HG03280 (cell line): ENCODE measurements at regions not wholly inside any gene's neighbourhood (a gene's known extent, or its start where the extent isn't known, plus 50 kb on each side); places are given as distances from the start of the nearest gene placed in this dataset.

Source experiments
- ATAC-seq: cut with Tn5 transposase; IDR thresholded peaks from one replicate; pipeline ENCODE4 v1.9.1; 2021; ENCODE audit warnings: mild to moderate bottlenecking, moderate library complexity; ENCODE audit not compliant: unreplicated experiment

- ATAC-seq = no peak
Measured at GRCh38 chr17:77867976-77868713, 90.4 kb upstream of the TNRC6C start.

GRCh38 chr17:77869041-77869599 lies 89.4 kb upstream of the TNRC6C start:
- ATAC-seq = no peak

GRCh38 chr17:77869665-77870132 lies 88.8 kb upstream of the TNRC6C start:
- peak; percentile 88 for ATAC-seq

- ATAC-seq = no peak
Measured at GRCh38 chr17:77872199-77872598, 86.3 kb upstream of the TNRC6C start.

- ATAC-seq = no peak
Measured at GRCh38 chr17:77872714-77873499, 85.6 kb upstream of the TNRC6C start.

- ATAC-seq = no peak
Measured at GRCh38 chr17:77873500-77874302, 84.8 kb upstream of the TNRC6C start.

GRCh38 chr17:77874303-77875050 lies 84.0 kb upstream of the TNRC6C start:
- no peak for ATAC-seq

- ATAC-seq = no peak
Measured at GRCh38 chr17:77875051-77875780, 83.3 kb upstream of the TNRC6C start.

- ATAC-seq = no peak
Measured at GRCh38 chr17:77875881-77876509, 82.5 kb upstream of the TNRC6C start.

- no peak for ATAC-seq
Measured at GRCh38 chr17:77877036-77877435, 81.5 kb upstream of the TNRC6C start.

GRCh38 chr17:77877646-77878355 lies 80.7 kb upstream of the TNRC6C start:
- ATAC-seq = no peak

GRCh38 chr17:77879226-77879895 lies 79.1 kb upstream of the TNRC6C start:
- no peak for ATAC-seq

- ATAC-seq = no peak
Measured at GRCh38 chr17:77879896-77880280, 78.6 kb upstream of the TNRC6C start.

- ATAC-seq = peak; percentile 16
Measured at GRCh38 chr17:77880711-77881450, 77.6 kb upstream of the TNRC6C start.

GRCh38 chr17:77881545-77881944 lies 77.0 kb upstream of the TNRC6C start:
- peak; percentile 82 for ATAC-seq

GRCh38 chr17:77882040-77882439 lies 76.5 kb upstream of the TNRC6C start:
- no peak for ATAC-seq

GRCh38 chr17:77882481-77883212 lies 75.9 kb upstream of the TNRC6C start:
- ATAC-seq = no peak
